DOHH2 (cell line): ENCODE measurements at regions not wholly inside any gene's neighbourhood (a gene's known extent, or its start where the extent isn't known, plus 50 kb on each side); places are given as distances from the start of the nearest gene placed in this dataset.

Experiments used
- H3F3A ChIP-seq: fragments of 200-600 bp; sonication (generic), shearing (Covaris generic); 2 replicates; pipeline ENCODE4 v1.6.0; 2016; ENCODE audit warnings: antibody characterized with exemption, mild to moderate bottlenecking; ENCODE audit not compliant: control insufficient read depth, insufficient read depth
- H3K27ac ChIP-seq: fragments of 200-600 bp; sonication (generic); 2 replicates; pipeline ENCODE4 v1.5.1; 2014; ENCODE audit warnings: low read depth, mild to moderate bottlenecking, low read length, moderate library complexity
- H3K27me3 ChIP-seq: fragments of 200-600 bp; sonication (generic); 2 replicates; pipeline ENCODE4 v1.6.1; 2014; ENCODE audit warnings: mild to moderate bottlenecking, low read length, mixed read lengths; ENCODE audit not compliant: control insufficient read depth
- H3K36me3 ChIP-seq: fragments of 200-600 bp; sonication (generic); 2 replicates; pipeline ENCODE4 v1.6.1; 2014; ENCODE audit warnings: mild to moderate bottlenecking, low read length, moderate library complexity, mixed read lengths; ENCODE audit not compliant: control insufficient read depth
- H3K4me1 ChIP-seq: fragments of 200-600 bp; sonication (generic); 2 replicates; pipeline ENCODE4 v1.6.1; 2014; ENCODE audit warnings: mild to moderate bottlenecking, low read length, mixed read lengths; ENCODE audit not compliant: control insufficient read depth
- H3K4me2 ChIP-seq: fragments of 200-600 bp; sonication (generic); 2 replicates; pipeline ENCODE4 v1.6.0; 2014; ENCODE audit warnings: mild to moderate bottlenecking, low read length, moderate library complexity
- H3K4me3 ChIP-seq: fragments of 200-600 bp; sonication (generic); 2 replicates; pipeline ENCODE4 v1.5.1; 2014; ENCODE audit warnings: mild to moderate bottlenecking, low read length, mixed read lengths
- H3K79me2 ChIP-seq: fragments of 200-600 bp; sonication (generic); 2 replicates; pipeline ENCODE4 v1.6.1; 2014; ENCODE audit warnings: mild to moderate bottlenecking, low read length, mixed read lengths; ENCODE audit not compliant: control insufficient read depth
- H3K9me2 ChIP-seq: fragments of 200-600 bp; sonication (generic); replicated peaks from 2 replicates; pipeline ENCODE4 v1.6.1; 2014; ENCODE audit warnings: mild to moderate bottlenecking, low read length, mixed read lengths; ENCODE audit not compliant: control insufficient read depth
- H3K9me3 ChIP-seq: fragments of 200-600 bp; sonication (generic); 2 replicates; pipeline ENCODE4 v1.6.1; 2014; ENCODE audit warnings: antibody characterized with exemption, low read length, mixed read lengths; ENCODE audit not compliant: control insufficient read depth, insufficient read depth
- H4K20me1 ChIP-seq: fragments of 200-600 bp; sonication (generic); 2 replicates; pipeline ENCODE4 v1.6.0; 2014; ENCODE audit warnings: low read depth, mild to moderate bottlenecking, antibody characterized with exemption, low read length, moderate library complexity; ENCODE audit not compliant: control insufficient read depth, insufficient read depth
- EZH2phosphoT487 ChIP-seq: fragments of 200-600 bp; sonication (generic); IDR thresholded peaks from 2 replicates; pipeline ENCODE4 v1.6.1; 2017; ENCODE audit warnings: borderline replicate concordance, mild to moderate bottlenecking, antibody characterized with exemption, low read length, moderate library complexity, mixed read lengths
- TF ChIP-seq, protein P1 (sequence below): fragments of 200-600 bp; sonication (generic); IDR thresholded peaks from one replicate; pipeline ENCODE4 v1.5.1; 2014; ENCODE audit warnings: antibody characterized with exemption, mild to moderate bottlenecking, low read depth, low read length; ENCODE audit not compliant: poor library complexity, severe bottlenecking

DNA sequence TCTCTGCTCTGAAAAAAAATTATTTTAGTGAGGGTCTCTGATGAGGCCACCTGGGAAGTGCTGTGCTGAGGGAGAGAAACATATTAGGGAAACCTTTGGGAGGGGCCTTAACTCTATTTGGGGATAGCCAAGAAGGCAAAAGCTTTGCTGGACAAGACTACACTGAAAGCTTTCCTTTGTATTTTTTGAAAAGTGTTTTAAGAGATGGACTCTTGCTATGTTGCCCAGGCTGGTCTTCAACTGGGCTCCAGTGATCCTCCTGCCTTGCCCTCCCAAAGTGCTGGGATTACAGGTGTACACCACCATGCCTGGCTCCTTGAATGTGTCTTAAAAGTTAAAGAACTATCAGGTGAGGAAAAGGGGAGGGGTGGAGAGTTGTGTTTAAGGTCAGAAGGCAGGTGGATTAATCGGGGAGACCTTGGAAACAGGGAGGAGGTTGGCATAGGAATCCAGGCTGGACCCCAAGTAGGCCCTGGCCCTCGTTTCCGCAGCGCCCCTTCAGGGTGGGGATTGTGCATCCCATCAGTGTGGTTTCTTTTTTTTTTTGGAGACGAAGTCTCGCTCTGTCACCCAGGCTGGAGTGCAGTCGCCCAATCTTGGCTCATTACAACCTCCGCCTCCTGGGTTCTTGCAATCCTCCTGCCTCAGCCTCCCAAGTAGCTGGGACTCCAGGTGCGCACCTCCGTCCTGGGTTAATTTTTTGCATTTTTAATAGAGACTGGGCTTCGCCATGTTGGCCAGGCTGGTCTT lies 92.1 kb downstream of the MYCN start:
- H3K9me3 ChIP-seq = no peaks in the 10 kb centered on the region
- no peaks in the 10 kb centered on the region for H3F3A ChIP-seq
- no peaks in the 10 kb centered on the region for H4K20me1 ChIP-seq
- H3K36me3 ChIP-seq = no peaks in the 10 kb centered on the region
- H3K79me2 ChIP-seq = no peaks in the 10 kb centered on the region
- H3K27me3 ChIP-seq = no peaks in the 10 kb centered on the region
- H3K9me2 ChIP-seq = no peaks in the 10 kb centered on the region
- H3K27ac ChIP-seq = no peak overlapping the region
- H3K4me1 ChIP-seq = no peaks in the 10 kb centered on the region
- TF ChIP-seq, protein P1, sequence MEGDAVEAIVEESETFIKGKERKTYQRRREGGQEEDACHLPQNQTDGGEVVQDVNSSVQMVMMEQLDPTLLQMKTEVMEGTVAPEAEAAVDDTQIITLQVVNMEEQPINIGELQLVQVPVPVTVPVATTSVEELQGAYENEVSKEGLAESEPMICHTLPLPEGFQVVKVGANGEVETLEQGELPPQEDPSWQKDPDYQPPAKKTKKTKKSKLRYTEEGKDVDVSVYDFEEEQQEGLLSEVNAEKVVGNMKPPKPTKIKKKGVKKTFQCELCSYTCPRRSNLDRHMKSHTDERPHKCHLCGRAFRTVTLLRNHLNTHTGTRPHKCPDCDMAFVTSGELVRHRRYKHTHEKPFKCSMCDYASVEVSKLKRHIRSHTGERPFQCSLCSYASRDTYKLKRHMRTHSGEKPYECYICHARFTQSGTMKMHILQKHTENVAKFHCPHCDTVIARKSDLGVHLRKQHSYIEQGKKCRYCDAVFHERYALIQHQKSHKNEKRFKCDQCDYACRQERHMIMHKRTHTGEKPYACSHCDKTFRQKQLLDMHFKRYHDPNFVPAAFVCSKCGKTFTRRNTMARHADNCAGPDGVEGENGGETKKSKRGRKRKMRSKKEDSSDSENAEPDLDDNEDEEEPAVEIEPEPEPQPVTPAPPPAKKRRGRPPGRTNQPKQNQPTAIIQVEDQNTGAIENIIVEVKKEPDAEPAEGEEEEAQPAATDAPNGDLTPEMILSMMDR = no peak
- TF ChIP-seq EZH2phosphoT487 = no peak
- no peak overlapping the region for H3K4me3 ChIP-seq
- H3K4me2 ChIP-seq = no peak overlapping the region

DNA sequence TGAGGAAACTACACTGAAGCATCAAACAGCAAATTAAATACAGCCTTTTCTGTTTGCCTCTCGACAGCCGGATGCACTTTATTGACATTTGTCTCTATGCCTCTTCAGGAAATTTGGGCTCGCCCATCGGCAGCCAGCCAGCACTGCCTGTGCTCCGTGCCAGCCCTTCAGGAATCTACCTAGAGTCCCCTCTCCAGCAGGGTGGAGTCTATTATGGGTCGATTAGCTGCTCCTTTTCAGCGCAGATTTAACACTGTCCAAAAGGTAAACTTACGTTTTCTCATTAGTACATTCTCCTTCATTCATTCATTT lies 91.5 kb downstream of the MYCN start:
- no peaks in the 10 kb centered on the region for H3K36me3 ChIP-seq
- no peaks in the 10 kb centered on the region for H3K79me2 ChIP-seq
- TF ChIP-seq, protein P1 = no peak
- no peak for TF ChIP-seq EZH2phosphoT487
- no peaks in the 10 kb centered on the region for H3K9me2 ChIP-seq
- no peaks in the 10 kb centered on the region for H3K9me3 ChIP-seq
- no peaks in the 10 kb centered on the region for H3F3A ChIP-seq
- H3K4me2 ChIP-seq = no peak overlapping the region
- no peaks in the 10 kb centered on the region for H3K4me1 ChIP-seq
- no peak overlapping the region for H3K4me3 ChIP-seq
- no peaks in the 10 kb centered on the region for H4K20me1 ChIP-seq
- no peak overlapping the region for H3K27ac ChIP-seq
- no peaks in the 10 kb centered on the region for H3K27me3 ChIP-seq

DNA sequence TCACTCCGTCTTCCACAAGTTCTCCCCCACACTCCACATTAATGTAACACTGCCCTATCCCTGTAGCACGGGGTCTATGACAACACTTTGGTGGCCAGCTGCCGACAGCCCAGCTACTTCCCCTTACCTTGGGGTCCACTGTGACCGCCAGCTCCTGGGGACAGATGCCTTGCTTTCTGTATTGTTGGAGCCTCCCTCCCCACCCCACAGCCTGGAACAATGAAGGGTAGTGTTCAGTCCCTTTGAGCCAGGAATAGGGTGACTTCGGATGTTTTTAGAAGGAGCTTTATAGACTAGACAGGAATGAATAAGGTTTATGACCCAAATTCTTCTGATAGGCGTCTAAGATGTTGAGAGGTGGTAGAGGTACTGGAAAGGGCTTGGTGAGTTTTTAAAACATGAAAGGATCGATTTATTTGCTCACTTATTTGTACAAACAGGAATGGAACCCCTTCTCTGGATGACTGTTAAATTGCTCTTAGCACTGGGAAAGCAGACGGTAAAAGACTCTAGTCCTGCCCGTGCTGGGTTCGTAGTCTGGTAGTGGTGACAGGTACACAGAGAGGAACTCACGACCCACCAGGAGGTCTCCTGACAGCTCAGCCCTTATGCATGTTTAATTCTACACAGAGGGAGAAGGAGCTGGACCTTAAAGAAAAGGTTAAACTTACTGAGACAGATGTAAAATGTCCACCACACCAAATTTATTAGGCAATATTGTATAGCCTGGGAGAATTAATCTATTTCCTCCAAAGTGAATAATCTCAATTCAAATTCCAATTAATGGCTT lies 90.9 kb downstream of the MYCN start:
- Histone ChIP-seq H3K4me3 (no peak overlapping the region), H3K27me3 (no peaks in the 10 kb centered on the region), H3F3A (no peaks in the 10 kb centered on the region), H3K27ac (no peak overlapping the region), H3K4me2 (no peak overlapping the region), H4K20me1 (no peaks in the 10 kb centered on the region), H3K9me3 (no peaks in the 10 kb centered on the region), H3K9me2 (no peaks in the 10 kb centered on the region), H3K79me2 (no peaks in the 10 kb centered on the region), H3K36me3 (no peaks in the 10 kb centered on the region), H3K4me1 (no peaks in the 10 kb centered on the region)
- TF ChIP-seq, protein P1 = no peak
- TF ChIP-seq EZH2phosphoT487 = no peak
